ENCODE measurements at regions not wholly inside any gene's neighbourhood (a gene's known extent, or its start where the extent isn't known, plus 50 kb on each side); places are given as distances from the start of the nearest gene placed in this dataset.

DNA sequence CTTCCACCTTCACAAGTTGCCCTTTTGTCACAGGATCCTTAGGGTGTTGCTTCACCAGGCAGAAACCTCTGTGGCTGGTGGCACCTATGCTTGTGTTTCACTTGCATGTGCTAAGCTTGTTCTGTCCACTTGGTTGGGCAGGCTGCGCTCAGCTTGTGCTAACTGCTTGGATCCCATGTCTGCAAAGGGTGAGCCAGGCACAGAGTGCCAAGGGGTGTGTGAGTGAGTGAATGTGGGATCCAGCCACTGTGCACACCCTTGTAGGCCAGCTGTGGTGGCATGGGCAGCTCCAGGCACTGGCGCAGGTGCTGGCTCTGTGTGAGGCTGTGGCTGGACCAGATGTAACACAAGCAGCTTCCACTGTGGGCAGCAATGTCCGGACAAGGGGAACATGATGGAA, 728.7 kb upstream of the ROBO1 start:
- Mint-ChIP-seq H3K9me3 (peaks cover 10% of the 10 kb centered on the region), H3K36me3 (no peaks in the 10 kb centered on the region), H3K4me3 (no peak overlapping the region), H3K27ac (no peak overlapping the region), H3K4me1 (no peaks in the 10 kb centered on the region), H3K27me3 (no peaks in the 10 kb centered on the region)
- CTCF ChIA-PET: no interaction called here
- no peak for DNase-seq

DNA sequence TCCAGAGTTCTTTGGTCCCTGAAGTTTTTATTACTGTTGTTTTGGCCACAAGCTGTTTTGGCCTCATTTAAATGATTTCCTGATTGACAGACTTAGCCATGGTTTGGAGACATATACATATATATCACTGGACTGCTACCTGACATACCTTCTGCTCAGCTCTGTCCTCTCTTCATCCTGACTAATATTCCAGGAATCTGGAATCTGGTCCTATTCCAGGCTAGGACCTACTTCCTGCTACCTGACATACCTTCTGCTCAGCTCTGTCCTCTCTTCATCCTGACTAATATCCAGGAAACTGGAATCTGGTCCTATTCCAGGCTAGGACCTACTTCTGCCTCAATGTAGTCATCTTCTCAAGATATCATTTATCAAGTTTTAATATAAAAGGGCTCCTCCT, 724.4 kb upstream of the ROBO1 start:
- no peak for DNase-seq
- CTCF ChIA-PET: no interaction called here
- no peaks in the 10 kb centered on the region for H3K36me3 Mint-ChIP-seq
- no peaks in the 10 kb centered on the region for H3K4me1 Mint-ChIP-seq
- peaks cover 5% of the 10 kb centered on the region for H3K9me3 Mint-ChIP-seq
- no peak overlapping the region for H3K27ac Mint-ChIP-seq
- H3K4me3 Mint-ChIP-seq: no peak overlapping the region
- no peaks in the 10 kb centered on the region for H3K27me3 Mint-ChIP-seq

DNA sequence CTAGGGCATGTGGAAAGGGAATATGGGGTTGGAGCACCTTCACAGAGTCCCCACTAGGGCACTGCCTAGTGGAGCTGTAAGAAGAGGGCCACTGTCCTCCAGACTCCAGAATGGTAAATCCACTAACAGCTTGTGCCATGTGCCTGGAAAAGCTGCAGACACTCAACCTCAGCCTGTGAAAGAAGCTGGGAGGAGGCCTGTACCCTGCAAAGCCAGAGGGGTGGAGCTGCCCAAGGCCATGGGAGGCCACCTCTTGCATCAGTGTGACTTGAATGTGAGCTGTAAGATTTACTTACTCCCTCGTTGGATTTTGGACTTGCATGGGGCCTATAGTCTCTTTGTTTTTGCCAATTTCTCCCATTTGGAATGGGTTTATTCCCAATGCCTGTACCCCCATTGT, 705.2 kb upstream of the ROBO1 start:
- CTCF ChIA-PET: no interaction called here
- H3K36me3 Mint-ChIP-seq: no peaks in the 10 kb centered on the region
- no peak for DNase-seq
- peaks cover 9% of the 10 kb centered on the region for H3K9me3 Mint-ChIP-seq
- H3K4me3 Mint-ChIP-seq: no peak overlapping the region
- no peaks in the 10 kb centered on the region for H3K4me1 Mint-ChIP-seq
- H3K27ac Mint-ChIP-seq: no peak overlapping the region
- no peaks in the 10 kb centered on the region for H3K27me3 Mint-ChIP-seq

DNA sequence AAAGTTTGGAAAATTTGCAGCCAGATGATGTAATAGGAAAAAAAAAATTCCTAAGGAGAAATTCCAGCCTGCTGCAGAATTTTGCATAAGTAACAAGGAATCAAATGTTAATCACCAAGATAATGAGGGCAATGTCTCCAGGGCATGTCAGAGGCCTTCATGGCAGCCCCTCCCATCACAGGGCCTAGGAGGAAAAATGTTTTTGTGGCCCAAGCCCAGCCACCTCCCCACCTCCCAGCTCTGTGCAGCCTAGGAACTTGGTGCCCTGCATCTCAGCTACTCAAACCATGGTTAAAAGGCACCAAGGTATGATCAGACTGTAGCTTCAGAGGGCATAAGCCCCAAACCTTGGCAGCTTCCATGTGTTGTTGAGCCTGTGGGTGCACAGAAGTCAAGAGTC, 704.7 kb upstream of the ROBO1 start:
- DNase-seq: no peak
- Mint-ChIP-seq H3K4me1 (no peaks in the 10 kb centered on the region), H3K27me3 (no peaks in the 10 kb centered on the region), H3K27ac (no peak overlapping the region), H3K36me3 (no peaks in the 10 kb centered on the region), H3K4me3 (no peak overlapping the region), H3K9me3 (peaks cover 9% of the 10 kb centered on the region)
- CTCF ChIA-PET: no interaction called here

DNA sequence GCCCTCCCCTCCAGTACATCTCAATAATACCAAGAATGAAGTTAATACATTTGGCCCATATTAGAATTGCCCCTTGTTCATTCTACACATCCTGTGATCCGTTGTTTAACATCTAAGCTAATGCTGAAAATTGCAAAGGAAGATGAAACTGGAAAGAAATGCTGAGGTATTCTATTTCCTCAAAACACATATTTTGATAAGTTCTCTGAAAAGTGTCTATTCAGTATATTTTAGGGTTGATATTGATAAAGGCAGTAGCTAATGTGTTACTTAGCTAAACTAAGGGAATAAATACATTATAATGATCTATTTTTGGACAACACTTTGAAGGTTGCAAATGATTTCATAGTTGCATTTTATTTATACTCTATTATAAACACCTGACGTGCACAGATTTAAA, 702.6 kb upstream of the ROBO1 start:
- no peak for DNase-seq
- Mint-ChIP-seq H3K36me3 (no peaks in the 10 kb centered on the region), H3K4me1 (no peaks in the 10 kb centered on the region), H3K4me3 (no peak overlapping the region), H3K9me3 (peaks cover 15% of the 10 kb centered on the region), H3K27ac (no peak overlapping the region), H3K27me3 (no peaks in the 10 kb centered on the region)
- CTCF ChIA-PET: no interaction called here

DNA sequence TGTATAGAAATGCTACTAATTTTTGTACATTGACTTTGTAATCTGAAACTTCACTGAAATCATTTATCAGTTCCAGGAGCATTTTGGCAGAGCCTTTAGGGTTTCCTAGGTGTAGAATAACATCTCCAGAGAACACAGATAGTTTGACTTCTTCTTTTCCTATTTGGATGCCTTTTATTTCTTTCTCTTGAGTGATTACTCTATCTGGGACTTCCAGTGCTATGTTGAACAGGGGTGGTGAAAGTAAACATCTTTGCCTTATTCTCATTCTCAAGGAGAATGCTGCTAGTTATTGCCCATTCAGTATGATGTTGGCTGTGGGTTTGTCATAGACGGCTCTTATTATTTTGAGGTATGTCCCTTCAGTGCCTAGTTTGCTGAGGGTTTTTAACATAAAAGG, 697.9 kb upstream of the ROBO1 start:
- H3K36me3 Mint-ChIP-seq: no peaks in the 10 kb centered on the region
- CTCF ChIA-PET: no interaction called here
- peaks cover 16% of the 10 kb centered on the region for H3K9me3 Mint-ChIP-seq
- DNase-seq: no peak
- no peak overlapping the region for H3K27ac Mint-ChIP-seq
- no peak overlapping the region for H3K4me3 Mint-ChIP-seq
- H3K4me1 Mint-ChIP-seq: no peaks in the 10 kb centered on the region
- no peaks in the 10 kb centered on the region for H3K27me3 Mint-ChIP-seq

DNA sequence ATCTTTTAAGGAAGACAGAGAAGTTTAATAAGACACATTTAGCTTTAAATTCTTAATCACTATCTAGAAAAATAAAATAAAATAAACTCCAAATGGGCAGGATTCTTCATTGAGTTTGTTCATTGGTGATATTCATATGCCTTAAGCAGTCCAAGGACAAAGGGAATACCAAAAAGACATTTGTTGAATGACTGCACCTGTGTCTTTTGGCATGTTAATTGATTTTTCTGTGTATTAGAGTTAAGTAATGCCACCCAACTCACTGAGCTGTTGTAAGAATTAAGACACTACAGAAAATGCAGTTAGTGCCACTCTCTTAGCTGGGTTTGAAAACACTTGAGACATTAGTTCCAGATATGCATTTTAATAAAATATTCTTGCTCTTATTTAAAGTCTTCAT, 683.6 kb upstream of the ROBO1 start:
- Mint-ChIP-seq H3K36me3 (no peaks in the 10 kb centered on the region), H3K27ac (no peak overlapping the region), H3K4me1 (no peaks in the 10 kb centered on the region), H3K27me3 (no peaks in the 10 kb centered on the region), H3K9me3 (peaks cover 4% of the 10 kb centered on the region), H3K4me3 (no peak overlapping the region)
- DNase-seq: no peak
- CTCF ChIA-PET: no interaction called here

DNA sequence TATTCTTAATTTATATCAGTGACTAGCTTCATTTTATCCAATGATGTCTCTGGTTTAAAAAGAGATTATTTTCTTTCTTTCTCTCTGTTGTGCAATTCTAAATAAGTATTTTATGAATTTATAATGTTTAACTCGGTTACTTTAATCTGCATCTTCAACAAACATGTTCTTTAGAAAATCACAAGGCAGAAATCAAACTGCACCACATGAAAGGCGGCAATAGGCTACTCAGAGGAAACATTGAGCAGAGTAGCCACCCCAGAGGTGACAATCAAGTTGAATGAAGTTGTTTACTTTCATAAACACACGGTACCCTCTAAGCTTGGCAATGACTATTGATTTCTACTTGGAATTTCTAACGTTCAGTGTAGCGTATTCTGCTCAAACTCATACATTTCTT, 677.8 kb upstream of the ROBO1 start:
- DNase-seq: no peak
- Mint-ChIP-seq H3K27me3 (no peaks in the 10 kb centered on the region), H3K4me3 (no peak overlapping the region), H3K9me3 (peaks cover 2% of the 10 kb centered on the region), H3K4me1 (no peaks in the 10 kb centered on the region), H3K27ac (no peak overlapping the region), H3K36me3 (no peaks in the 10 kb centered on the region)
- CTCF ChIA-PET: no interaction called here

DNA sequence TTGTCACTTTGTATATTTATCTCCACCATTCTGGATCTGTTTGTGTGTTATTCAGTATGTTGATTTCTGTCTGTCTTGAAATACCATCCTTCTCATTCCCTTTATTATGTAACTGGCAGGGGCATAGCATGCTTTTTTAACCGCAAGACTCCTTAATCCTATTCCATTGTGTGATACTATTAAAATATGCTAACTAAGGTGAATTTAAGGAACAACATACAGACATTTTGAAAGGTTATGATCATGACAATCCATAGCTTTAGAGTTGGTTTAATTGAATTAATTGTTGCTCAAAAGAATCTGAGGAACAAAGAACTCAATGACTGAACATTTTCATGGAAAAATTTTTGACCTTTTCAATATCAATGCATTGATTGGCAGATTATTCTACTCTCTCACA, 677.3 kb upstream of the ROBO1 start:
- no peaks in the 10 kb centered on the region for H3K27me3 Mint-ChIP-seq
- H3K27ac Mint-ChIP-seq: no peak overlapping the region
- H3K4me1 Mint-ChIP-seq: no peaks in the 10 kb centered on the region
- no peaks in the 10 kb centered on the region for H3K36me3 Mint-ChIP-seq
- H3K9me3 Mint-ChIP-seq: peaks cover 2% of the 10 kb centered on the region
- CTCF ChIA-PET: no interaction called here
- DNase-seq: no peak
- H3K4me3 Mint-ChIP-seq: no peak overlapping the region

DNA sequence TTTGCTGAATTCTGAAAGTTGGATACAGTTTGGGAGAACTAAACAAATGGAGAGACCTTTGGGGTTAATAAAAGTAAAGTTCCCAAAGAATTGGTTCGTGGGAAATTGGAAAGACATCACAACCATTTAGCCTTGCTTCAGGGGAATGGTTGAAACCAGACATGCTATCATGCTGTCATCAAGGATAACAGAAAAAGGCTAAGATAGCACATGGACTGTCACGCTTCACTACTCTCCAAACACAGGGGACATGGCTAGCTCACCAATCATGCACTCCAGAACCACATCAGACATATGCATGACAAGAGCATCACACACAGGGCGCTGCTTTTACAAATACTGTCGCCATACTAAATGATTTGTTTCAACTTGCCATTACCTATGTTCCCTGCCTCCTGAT, 671.7 kb upstream of the ROBO1 start:
- Mint-ChIP-seq H3K4me3 (no peak overlapping the region), H3K27me3 (no peaks in the 10 kb centered on the region), H3K36me3 (no peaks in the 10 kb centered on the region), H3K27ac (no peak overlapping the region), H3K9me3 (peaks cover 1% of the 10 kb centered on the region), H3K4me1 (no peaks in the 10 kb centered on the region)
- CTCF ChIA-PET: no interaction called here
- DNase-seq: no peak

DNA sequence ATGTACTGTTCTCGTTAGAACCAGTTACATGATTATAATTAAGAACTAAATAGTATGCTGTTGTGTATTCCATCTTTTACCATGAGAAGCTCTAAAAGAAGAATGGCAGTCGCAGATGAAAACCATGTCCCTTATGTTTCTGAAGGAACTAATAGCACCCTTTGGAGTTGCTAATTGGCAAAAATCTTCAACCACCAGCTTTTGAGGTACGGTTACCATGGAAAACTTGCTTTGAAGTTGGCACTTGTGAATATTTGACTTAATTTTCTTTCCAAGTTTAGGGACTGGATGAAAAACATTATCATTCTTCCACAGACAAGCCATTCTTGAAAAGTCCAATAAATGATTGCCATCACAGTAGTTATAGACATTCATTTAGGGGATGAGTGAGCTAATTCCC, 666.6 kb upstream of the ROBO1 start:
- CTCF ChIA-PET: no interaction called here
- no peak overlapping the region for H3K27ac Mint-ChIP-seq

DNA sequence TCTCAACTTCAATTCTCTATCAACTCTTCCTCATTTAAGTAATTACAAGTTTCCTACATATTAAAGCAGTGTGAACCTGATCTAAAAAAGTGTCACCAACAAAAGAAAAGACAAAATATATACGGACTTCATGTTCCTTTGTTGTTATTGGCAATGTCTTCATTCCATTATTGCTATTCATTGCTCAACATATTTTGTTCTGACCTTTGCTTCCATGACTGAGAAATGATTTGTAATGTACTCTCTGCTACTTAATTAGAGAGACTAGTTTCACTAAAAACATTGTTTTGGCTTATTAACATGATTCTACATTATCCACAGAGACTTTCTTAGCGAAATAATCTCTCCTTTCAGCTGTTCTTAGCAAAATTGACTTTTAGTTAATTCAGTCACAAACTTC, 657.2 kb upstream of the ROBO1 start:
- peaks cover 14% of the 10 kb centered on the region for H3K9me3 Mint-ChIP-seq
- CTCF ChIA-PET: no interaction called here

More for the DNA sequence above, 666.6 kb upstream of the ROBO1 start:
- no peak overlapping the region for H3K4me3 Mint-ChIP-seq
- H3K27me3 Mint-ChIP-seq: no peaks in the 10 kb centered on the region
- DNase-seq: no peak
- peaks cover 14% of the 10 kb centered on the region for H3K9me3 Mint-ChIP-seq
- H3K36me3 Mint-ChIP-seq: no peaks in the 10 kb centered on the region
- no peaks in the 10 kb centered on the region for H3K4me1 Mint-ChIP-seq

DNA sequence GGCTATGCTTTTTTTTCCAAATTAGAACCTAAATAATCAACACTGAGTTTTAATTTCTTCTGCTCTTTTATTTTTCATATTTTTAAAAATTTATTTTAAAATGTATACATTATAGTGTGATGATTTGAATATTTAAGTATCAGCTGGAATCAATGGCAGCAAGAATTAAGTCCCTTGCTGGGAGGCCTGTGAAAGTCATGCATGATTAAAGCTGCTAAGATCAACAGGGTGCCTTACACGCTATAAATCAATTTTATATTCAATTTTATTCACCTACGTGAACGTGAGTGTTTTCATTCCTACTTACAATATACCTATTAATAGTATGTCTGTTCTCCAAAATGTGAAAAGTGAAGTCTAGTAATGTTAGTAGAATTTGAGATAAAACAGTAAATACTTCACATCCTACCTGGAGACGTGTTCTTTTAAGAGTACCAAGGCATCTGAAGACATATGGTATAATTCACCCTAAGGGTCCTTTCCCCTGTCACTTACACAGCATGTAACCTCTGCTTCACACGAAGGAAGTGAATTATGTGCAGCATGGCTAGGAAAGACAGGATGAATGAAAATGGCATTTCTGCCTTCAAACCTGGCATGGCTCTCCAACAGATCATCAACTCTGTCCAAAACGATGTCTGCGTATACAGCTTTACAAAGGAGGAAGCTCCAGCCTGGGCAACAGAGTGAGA, 640.4 kb upstream of the ROBO1 start:
- peaks cover 6% of the 10 kb centered on the region for H3K9me3 Mint-ChIP-seq
- no peaks in the 10 kb centered on the region for H3K4me1 Mint-ChIP-seq

More for the DNA sequence above, 657.2 kb upstream of the ROBO1 start:
- H3K36me3 Mint-ChIP-seq: no peaks in the 10 kb centered on the region
- DNase-seq: no peak
- H3K27ac Mint-ChIP-seq: no peak overlapping the region
- H3K27me3 Mint-ChIP-seq: no peaks in the 10 kb centered on the region
- H3K4me3 Mint-ChIP-seq: no peak overlapping the region
- H3K4me1 Mint-ChIP-seq: no peaks in the 10 kb centered on the region

DNA sequence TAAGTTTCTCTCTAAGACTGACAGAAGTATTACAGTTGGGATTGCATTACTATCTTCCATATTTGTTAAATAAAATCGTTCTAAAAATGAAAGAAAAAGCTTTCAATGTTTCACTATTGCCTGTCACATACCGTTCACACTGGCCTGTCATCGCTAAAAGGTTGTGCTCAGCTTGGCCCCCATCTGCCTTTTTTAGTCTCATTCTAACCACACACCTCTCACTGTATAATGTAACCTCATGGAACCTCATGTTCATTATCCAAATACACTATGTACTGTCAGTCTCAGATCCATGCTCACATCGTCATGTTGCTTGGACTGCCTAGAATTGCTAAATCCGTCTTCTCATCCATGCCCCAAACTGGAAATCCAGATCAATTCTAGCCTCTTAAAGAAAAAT, 637.8 kb upstream of the ROBO1 start:
- Mint-ChIP-seq H3K36me3 (no peaks in the 10 kb centered on the region), H3K4me1 (no peaks in the 10 kb centered on the region), H3K27me3 (no peaks in the 10 kb centered on the region), H3K4me3 (no peak overlapping the region), H3K27ac (no peak overlapping the region), H3K9me3 (peaks cover 2% of the 10 kb centered on the region)
- CTCF ChIA-PET: no interaction called here
- DNase-seq: no peak

More for the DNA sequence above, 640.4 kb upstream of the ROBO1 start:
- Mint-ChIP-seq H3K27me3 (no peaks in the 10 kb centered on the region), H3K36me3 (no peaks in the 10 kb centered on the region), H3K27ac (no peak overlapping the region), H3K4me3 (no peak overlapping the region)
- CTCF ChIA-PET: no interaction called here
- DNase-seq: no peak

DNA sequence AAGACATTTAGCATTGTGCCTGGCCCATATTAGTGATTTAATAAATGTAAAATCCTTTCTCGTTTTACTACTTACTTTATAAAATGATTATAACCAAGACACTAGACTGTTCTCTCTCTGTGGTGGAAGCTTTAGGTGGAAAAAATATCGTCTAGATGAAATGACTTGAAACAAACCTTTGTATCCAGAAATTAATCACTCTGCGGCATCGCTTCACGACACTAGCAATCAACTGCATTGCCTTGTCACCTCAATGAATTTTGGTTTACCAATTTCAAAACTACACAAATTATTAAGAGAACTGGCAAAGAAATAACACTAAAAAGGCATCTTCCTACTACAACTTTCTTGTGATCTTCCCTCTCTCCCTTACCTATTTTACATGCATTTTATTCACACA, 627.2 kb upstream of the ROBO1 start:
- CTCF ChIA-PET: no interaction called here
- Mint-ChIP-seq H3K36me3 (no peaks in the 10 kb centered on the region), H3K4me1 (no peaks in the 10 kb centered on the region), H3K27ac (no peak overlapping the region), H3K4me3 (no peak overlapping the region), H3K27me3 (no peaks in the 10 kb centered on the region), H3K9me3 (no peaks in the 10 kb centered on the region)
- no peak for DNase-seq

DNA sequence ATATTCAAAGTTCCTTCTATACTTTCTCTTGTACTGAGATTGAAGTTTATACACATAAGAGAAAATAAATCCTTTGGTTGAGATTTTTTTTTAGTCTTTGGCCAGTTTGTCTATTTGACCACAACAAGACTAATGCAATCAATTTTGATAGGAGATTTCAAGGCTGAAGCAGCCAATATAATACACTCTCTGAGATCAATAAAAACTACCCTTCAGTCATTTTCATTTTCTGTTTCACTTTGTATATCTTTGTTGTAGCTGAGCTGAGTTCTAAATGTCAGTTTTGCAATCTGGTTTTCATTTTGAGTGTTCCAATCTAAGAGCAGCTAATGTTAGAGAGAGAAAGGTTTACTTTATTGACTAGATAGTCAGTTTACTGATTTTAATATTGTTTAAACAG, 623.8 kb upstream of the ROBO1 start:
- H3K27me3 Mint-ChIP-seq: no peaks in the 10 kb centered on the region
- H3K27ac Mint-ChIP-seq: no peak overlapping the region
- DNase-seq: no peak

More for the DNA sequence above, 623.8 kb upstream of the ROBO1 start:
- CTCF ChIA-PET: no interaction called here
- Mint-ChIP-seq H3K36me3 (no peaks in the 10 kb centered on the region), H3K9me3 (no peaks in the 10 kb centered on the region), H3K4me3 (no peak overlapping the region), H3K4me1 (no peaks in the 10 kb centered on the region)

Measured in activated naive CD4-positive, alpha-beta T cell treated with anti-CD3 and anti-CD28 coated beads, Interleukin-2, amount 10 ng/mL, durations not matched to agents 7 days and 5 days (primary cell).